ENCODE measurements at regions not wholly inside any gene's neighbourhood (a gene's known extent, or its start where the extent isn't known, plus 50 kb on each side); places are given as distances from the start of the nearest gene placed in this dataset.

- no peaks in the 10 kb centered on the region for H3K36me3 ChIP-seq (ENCODE audit: low read length)
- H3K79me2 ChIP-seq (ENCODE audit: insufficient read depth, low read length), result no peaks in the 10 kb centered on the region
- H3K4me3 ChIP-seq (ENCODE audit: insufficient read depth, low read length, poor library complexity, severe bottlenecking), result no peak overlapping the region
- no peaks in the 10 kb centered on the region for H4K20me1 ChIP-seq (ENCODE audit: low read depth, low read length)
- no peak overlapping the region for H3K4me2 ChIP-seq (ENCODE audit: low read depth, low read length, poor library complexity, severe bottlenecking)
- no peaks in the 10 kb centered on the region for H3K27me3 ChIP-seq (ENCODE audit: low read length)
- no peak overlapping the region for H3K9ac ChIP-seq (ENCODE audit: low read length)
- H2AFZ ChIP-seq (ENCODE audit: low read depth, low read length, severe bottlenecking), result no peak overlapping the region
- H3K9me3 ChIP-seq (ENCODE audit: insufficient read depth, low read length), result no peaks in the 10 kb centered on the region
- no peak for TF ChIP-seq CTCF (IDR thresholded peaks at IDR 0.05; ENCODE audit: insufficient read depth, low read length, poor library complexity, severe bottlenecking)
- TF ChIP-seq EZH2phosphoT487 (conservative IDR thresholded peaks at IDR 0.05; ENCODE audit: low read length), result no peak
- H3K9me2 ChIP-seq (replicated peaks; ENCODE audit: insufficient read depth, low read length), result no peaks in the 10 kb centered on the region
- no peak overlapping the region for H3K27ac ChIP-seq (ENCODE audit: low read depth, low read length)
- H3F3A ChIP-seq (ENCODE audit: insufficient read depth), result no peaks in the 10 kb centered on the region
Observed at GRCh38 chr3:10557781-10558373, 52.5 kb upstream of the ATP2B2 start.

GRCh38 chr3:10558736-10559135 is 53.4 kb upstream of the ATP2B2 start:
- no peak overlapping the region for H2AFZ ChIP-seq (ENCODE audit: low read depth, low read length, severe bottlenecking)
- no peak overlapping the region for H3K27ac ChIP-seq (ENCODE audit: low read depth, low read length)
- no peak overlapping the region for H3K4me2 ChIP-seq (ENCODE audit: low read depth, low read length, poor library complexity, severe bottlenecking)
- H3K27me3 ChIP-seq (ENCODE audit: low read length), result no peaks in the 10 kb centered on the region
- H4K20me1 ChIP-seq (ENCODE audit: low read depth, low read length), result no peaks in the 10 kb centered on the region
- no peaks in the 10 kb centered on the region for H3K79me2 ChIP-seq (ENCODE audit: insufficient read depth, low read length)
- H3K36me3 ChIP-seq (ENCODE audit: low read length), result no peaks in the 10 kb centered on the region
- H3K9ac ChIP-seq (ENCODE audit: low read length), result no peak overlapping the region
- no peak for TF ChIP-seq CTCF (IDR thresholded peaks at IDR 0.05; ENCODE audit: insufficient read depth, low read length, poor library complexity, severe bottlenecking)
- TF ChIP-seq EZH2phosphoT487 (conservative IDR thresholded peaks at IDR 0.05; ENCODE audit: low read length), result no peak
- no peaks in the 10 kb centered on the region for H3K9me2 ChIP-seq (replicated peaks; ENCODE audit: insufficient read depth, low read length)
- H3K9me3 ChIP-seq (ENCODE audit: insufficient read depth, low read length), result no peaks in the 10 kb centered on the region
- no peak overlapping the region for H3K4me3 ChIP-seq (ENCODE audit: insufficient read depth, low read length, poor library complexity, severe bottlenecking)
- no peaks in the 10 kb centered on the region for H3F3A ChIP-seq (ENCODE audit: insufficient read depth)

DNA sequence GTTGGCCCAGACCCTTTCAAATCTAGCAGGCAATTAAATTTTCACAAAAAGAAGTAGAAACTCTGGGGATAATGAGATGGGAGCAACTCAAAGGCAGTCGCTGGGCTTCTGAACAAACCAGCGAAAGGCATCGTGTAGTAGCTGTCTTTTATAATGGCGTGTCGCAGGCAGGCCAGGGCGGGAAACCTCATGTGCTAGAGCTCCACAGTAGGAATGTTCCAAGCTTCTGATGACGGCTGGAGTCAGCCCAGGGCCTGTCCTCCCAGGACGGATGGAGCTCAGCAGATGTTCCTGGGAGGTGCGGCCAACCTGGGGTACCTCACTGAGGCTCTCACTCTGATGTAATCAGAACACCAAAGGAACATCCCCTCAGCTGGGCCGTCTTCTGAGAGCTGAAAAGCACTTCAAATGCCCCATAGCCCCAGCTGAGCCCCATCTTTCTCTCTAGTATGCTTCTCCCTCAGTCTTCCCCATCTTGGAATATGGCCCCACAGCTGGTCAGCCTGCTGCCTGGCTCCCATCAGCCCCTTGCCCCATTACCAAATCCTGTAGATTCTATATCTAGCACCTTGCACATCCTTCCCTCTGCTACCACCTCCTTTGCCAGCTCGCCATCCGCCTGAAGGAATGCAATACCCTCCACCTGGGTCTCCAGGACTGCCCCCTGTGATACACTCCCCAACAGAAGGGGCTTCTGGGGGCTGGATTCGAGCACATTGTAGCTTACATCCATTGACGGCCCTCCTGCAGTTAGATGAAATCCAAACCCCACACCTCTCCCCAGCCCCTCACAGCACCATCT is 54.9 kb upstream of the ATP2B2 start:
- no peak overlapping the region for H3K9ac ChIP-seq (ENCODE audit: low read length)
- no peak overlapping the region for H3K4me3 ChIP-seq (ENCODE audit: insufficient read depth, low read length, poor library complexity, severe bottlenecking)
- no peaks in the 10 kb centered on the region for H3K79me2 ChIP-seq (ENCODE audit: insufficient read depth, low read length)
- no peak overlapping the region for H3K27ac ChIP-seq (ENCODE audit: low read depth, low read length)
- no peaks in the 10 kb centered on the region for H3K27me3 ChIP-seq (ENCODE audit: low read length)
- no peaks in the 10 kb centered on the region for H3K9me2 ChIP-seq (replicated peaks; ENCODE audit: insufficient read depth, low read length)
- H4K20me1 ChIP-seq (ENCODE audit: low read depth, low read length), result no peaks in the 10 kb centered on the region
- no peak overlapping the region for H2AFZ ChIP-seq (ENCODE audit: low read depth, low read length, severe bottlenecking)
- no peaks in the 10 kb centered on the region for H3F3A ChIP-seq (ENCODE audit: insufficient read depth)
- no peaks in the 10 kb centered on the region for H3K36me3 ChIP-seq (ENCODE audit: low read length)
- no peaks in the 10 kb centered on the region for H3K9me3 ChIP-seq (ENCODE audit: insufficient read depth, low read length)
- TF ChIP-seq EZH2phosphoT487 (conservative IDR thresholded peaks at IDR 0.05; ENCODE audit: low read length) (no peak), CTCF (IDR thresholded peaks at IDR 0.05; ENCODE audit: insufficient read depth, low read length, poor library complexity, severe bottlenecking) (no peak)
- no peak overlapping the region for H3K4me2 ChIP-seq (ENCODE audit: low read depth, low read length, poor library complexity, severe bottlenecking)

All from SU-DHL-6 (cell line).